GM12872 (cell line): ENCODE measurements at regions not wholly inside any gene's neighbourhood (a gene's known extent, or its start where the extent isn't known, plus 50 kb on each side); places are given as distances from the start of the nearest gene placed in this dataset.

ENCODE experiments used
- TF ChIP-seq, protein P1 (sequence below): IDR thresholded peaks from 3 replicates; pipeline ENCODE4 v1.5.1; 2011; ENCODE audit warnings: low read depth, mild to moderate bottlenecking, low read length, moderate library complexity; ENCODE audit not compliant: insufficient read depth

- TF ChIP-seq, protein P1, sequence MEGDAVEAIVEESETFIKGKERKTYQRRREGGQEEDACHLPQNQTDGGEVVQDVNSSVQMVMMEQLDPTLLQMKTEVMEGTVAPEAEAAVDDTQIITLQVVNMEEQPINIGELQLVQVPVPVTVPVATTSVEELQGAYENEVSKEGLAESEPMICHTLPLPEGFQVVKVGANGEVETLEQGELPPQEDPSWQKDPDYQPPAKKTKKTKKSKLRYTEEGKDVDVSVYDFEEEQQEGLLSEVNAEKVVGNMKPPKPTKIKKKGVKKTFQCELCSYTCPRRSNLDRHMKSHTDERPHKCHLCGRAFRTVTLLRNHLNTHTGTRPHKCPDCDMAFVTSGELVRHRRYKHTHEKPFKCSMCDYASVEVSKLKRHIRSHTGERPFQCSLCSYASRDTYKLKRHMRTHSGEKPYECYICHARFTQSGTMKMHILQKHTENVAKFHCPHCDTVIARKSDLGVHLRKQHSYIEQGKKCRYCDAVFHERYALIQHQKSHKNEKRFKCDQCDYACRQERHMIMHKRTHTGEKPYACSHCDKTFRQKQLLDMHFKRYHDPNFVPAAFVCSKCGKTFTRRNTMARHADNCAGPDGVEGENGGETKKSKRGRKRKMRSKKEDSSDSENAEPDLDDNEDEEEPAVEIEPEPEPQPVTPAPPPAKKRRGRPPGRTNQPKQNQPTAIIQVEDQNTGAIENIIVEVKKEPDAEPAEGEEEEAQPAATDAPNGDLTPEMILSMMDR: no peak
Observed at GRCh38 chr3:135779590-135780235, 185.8 kb upstream of the PPP2R3A start.

DNA sequence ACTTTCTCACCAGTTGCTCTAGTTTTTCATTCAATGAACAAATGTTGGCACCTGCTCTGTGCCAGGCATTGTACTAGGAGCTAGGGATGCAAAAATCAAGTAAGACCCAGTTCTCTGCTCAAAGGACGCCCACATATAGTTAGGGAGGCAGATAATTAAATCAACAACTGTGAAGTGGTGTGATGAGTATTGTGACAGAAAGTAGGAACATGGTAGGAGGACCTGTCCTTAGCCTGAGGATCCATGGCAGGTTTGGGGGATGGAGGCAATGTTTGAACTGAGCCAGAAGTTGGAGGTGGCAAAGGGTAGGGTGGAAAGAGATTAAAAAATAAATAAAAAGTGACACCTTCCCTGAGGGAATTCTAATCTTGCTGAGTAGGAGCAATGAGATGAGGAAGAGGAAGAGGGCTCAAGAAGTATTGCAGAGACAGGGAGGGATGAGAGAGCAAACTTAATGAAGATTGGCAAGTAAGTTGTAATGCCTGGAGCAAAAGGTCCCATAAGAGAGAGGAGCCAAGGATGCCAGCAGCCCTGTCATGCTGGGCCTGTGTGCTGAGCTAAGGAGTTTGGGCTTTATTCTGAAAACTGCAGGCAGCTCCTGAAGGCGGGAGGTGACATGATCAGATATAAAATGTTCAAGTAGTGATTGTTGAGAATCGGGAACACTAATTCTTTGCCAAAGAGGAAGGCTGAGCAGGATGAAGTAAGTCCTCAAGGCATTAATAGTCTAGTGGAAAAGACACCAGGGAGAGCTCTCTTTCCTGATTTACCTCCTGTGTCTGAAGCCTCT, 184.3 kb upstream of the PPP2R3A start:
- TF ChIP-seq, protein P1: no peak

GRCh38 chr3:135784557-135784956, 181.0 kb upstream of the PPP2R3A start:
- TF ChIP-seq, protein P1: no peak

- TF ChIP-seq, protein P1: no peak
Observed at GRCh38 chr3:135788146-135788545, 177.4 kb upstream of the PPP2R3A start.

DNA sequence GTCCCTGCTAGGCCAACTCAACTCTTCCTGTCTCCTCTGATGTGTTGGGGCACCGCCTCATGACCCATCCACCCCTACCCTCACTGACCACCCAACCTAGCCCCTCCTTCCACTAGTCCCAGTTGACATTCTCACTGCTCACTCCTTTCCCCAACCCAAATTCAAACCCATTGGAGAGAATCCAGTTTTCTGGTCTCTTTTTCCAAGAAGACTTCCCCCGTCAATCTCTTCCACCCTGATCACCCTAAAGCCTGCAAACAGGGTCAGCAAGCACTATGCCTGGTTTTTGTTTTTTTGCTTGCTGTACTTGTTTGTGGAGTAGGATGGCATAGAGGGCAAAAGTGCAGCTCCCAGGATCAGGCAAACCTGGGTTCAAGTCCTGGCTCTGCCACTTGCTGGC, 176.6 kb upstream of the PPP2R3A start:
- TF ChIP-seq, protein P1: no peak

- TF ChIP-seq, protein P1: no peak
Observed at GRCh38 chr3:135792174-135792573, 173.4 kb upstream of the PPP2R3A start.

DNA sequence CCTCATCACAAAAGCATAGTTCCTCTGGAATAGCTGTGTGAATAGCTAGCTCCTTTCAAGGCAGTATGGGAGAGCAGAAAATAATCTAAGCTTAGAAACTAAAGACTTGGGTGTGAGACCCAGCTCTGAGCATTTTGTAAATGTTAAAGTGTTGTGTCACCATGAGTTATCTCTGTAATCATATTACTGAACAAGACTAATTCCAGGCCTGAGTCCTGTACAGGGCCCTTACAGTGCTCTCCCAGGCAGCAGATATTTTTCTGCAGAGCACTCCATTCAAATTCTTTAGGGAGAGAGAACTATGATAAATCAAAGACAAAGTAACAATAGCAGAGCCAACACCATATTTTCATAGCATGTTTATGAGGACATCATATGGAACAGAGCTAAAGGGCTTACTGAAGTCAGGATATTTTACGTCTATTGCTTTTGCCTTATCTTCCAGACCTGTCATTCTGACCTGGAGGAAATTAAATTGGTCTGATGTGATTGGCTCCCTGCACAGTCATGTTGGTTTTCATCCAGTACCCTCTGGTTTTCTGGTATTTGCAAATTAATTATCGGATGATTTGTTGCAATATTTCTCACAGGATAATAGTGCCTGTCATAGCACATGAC, 172.6 kb upstream of the PPP2R3A start:
- TF ChIP-seq, protein P1: no peak
